Thyroid gland (tissue), 4 donors: ENCODE measurements at regions not wholly inside any gene's neighbourhood (a gene's known extent, or its start where the extent isn't known, plus 50 kb on each side); places are given as distances from the start of the nearest gene placed in this dataset.

Source experiments
- CTCF ChIP-seq, 6 experiments: fragments of 200-600 bp in 3 of 6; fragments of 450-650 bp in 3 of 6; sonication (generic) in 3 of 6; IDR thresholded peaks; one replicate each; pipeline ENCODE4 v1.5.1; 2016 to 2019; ENCODE audit warnings: antibody characterized with exemption in 6 of 6, mild to moderate bottlenecking in 2 of 6, inconsistent platforms in 1 of 6, moderate library complexity in 1 of 6
- POLR2A ChIP-seq, 2 donors: fragments of 450-650 bp; IDR thresholded peaks; one replicate each; pipeline ENCODE4 v1.6.1; 2017; ENCODE audit warnings: antibody characterized with exemption in 2 of 2, mild to moderate bottlenecking in 2 of 2, moderate library complexity in 1 of 2

DNA sequence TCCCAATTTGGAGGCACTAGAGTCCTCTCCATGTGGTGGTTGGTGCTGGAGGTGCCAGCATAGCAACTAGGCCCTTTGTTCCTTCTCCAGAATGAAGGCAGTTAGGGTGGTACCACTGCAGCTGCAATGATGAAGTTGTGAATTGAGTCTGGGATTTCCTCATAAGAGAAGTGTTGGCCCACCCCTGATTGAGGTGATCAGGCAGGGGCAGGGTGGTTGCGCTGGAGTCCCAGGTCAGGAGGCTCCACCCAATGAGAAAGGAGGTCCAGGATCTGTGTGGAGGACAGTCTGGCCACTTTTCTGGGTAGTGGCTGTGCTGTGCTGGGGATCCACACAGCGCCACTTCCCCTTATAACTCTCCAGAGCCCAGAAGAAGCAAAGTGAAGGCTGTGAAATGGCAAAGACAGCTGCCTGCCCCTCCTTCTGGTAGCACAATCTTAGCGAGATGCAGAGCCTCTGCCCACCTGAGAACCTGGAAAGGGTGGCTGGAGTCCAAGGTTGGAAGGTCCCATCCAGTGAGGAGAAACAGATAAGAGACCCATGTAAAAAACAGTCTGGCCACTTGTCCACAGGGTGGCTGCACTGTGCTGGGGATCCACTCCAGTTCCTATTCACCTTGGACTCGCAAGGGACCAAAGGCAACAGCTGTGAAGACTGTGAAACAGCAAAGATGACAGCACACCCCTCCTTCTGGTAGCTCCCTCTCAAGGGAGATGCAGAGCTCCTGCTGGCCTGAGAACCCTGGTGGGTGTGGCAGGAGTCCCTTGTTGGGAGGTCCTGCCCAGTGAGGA, 124.6 kb downstream of the RRAGB start:
- TF ChIP-seq POLR2A (IDR thresholded peaks at IDR 0.05) (no peak), CTCF (IDR thresholded peaks at IDR 0.05) (no peak)
